ENCODE measurements at regions not wholly inside any gene's neighbourhood (a gene's known extent, or its start where the extent isn't known, plus 50 kb on each side); places are given as distances from the start of the nearest gene placed in this dataset.
A peak's percentile ranks its signal among the peaks of the same experiment; 100 is the strongest.
"Not testable (repeated sequence)": the region's sequence is repeated elsewhere in the genome, so short reads cannot be mapped to it uniquely, and the experiment has no call there.

DNA sequence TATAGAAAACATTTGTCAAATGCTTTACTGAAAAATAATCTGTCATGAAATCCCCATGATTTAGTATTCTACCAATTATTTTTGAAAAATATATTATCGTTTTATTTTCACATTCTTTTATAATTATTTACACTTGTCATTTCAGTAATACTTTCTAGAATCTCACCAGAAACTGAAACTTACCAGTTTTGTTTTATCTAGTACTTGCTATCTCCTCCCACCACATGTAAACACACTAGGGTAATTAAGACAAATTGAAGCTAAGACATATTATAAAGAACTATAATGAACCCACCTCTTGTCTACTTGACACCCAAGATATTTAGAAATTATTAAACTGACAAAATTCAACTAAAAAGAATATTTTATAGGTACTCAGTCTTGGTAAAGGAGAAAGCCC lies 51.5 kb upstream of the GRM3 start:
- no peak for DNase-seq

DNA sequence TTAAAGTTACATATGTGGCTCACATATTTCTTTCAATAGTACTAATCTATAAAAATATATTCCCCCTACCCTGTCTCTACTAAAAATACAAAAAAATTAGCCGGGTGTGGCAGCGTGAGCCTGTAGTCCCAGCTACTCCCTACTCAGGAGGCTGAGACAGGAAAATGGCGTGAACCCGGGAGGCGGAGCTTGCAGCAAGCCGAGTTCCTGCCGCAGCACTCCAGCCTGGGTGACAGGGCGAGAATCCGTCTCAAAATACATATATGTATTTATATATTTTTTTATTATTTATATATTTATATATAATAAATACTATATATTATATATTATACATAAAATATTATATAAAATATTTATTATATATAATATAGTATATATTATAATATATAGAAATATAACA lies 69.7 kb upstream of the GRM3 start:
- no peak for DNase-seq

GRCh38 chr7:86558680-86559501 lies 84.8 kb upstream of the GRM3 start:
- DNase-seq: no peak

DNA sequence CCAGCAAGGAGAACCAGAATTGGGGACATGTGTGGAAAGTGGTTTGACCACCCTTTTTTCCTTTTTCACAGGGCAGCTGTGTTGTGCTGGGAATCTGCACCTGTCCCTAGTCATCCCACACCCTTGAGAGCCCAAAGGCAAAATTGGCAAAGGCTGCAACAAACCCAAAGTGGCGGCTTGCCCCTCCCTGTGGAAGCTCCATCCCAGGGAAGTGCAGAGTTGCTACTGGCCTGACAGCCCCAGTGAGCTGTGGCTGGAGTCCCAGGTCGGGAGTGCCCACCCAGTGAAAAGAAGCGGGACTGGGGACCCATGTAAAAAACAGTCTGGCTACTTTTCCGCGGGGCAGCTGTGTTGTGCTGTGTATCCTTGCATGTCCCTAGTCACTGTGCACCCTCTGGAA lies 109.1 kb upstream of the GRM3 start:
- no peak for DNase-seq

GRCh38 chr7:86504229-86504628 lies 139.5 kb upstream of the GRM3 start:
- DNase-seq: no peak

DNA sequence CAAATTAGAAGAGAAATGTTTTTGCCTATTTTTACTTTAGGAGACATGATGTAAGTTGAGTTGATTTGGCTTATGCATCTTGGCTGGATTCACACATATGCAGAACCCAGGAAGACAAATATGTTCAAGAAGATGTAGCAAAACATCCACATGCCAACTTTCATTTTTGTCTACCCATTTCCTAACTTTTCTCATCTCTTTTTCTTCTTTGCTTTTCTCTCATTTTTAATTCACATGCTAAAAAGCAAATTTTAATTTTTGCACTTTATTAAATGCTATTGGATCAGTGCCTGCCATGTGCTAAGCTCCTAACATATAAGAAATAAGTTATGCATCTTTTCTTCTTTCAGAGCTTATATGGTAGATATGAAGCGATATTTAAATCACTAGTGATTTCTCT lies 143.7 kb upstream of the GRM3 start:
- no peak for DNase-seq

DNA sequence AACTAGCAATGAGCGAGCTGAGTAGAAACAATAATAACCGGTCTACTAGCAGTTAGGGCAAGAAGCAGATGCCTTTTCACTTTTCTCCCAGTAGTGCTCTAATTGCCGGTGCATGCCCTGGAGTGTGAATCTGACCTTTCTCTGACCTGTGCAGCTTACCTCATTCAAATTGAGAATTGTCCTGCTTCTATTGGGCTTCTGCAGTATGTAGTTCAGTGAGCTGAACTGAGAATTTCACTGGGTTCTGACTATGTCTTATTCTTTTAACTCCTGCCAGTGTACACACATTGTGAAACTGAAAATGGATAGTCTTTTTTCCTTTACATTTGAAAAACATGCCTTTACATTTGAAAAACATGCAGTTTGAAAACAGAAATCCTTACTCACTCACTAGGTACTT lies 157.9 kb upstream of the GRM3 start:
- no peak for DNase-seq

DNA sequence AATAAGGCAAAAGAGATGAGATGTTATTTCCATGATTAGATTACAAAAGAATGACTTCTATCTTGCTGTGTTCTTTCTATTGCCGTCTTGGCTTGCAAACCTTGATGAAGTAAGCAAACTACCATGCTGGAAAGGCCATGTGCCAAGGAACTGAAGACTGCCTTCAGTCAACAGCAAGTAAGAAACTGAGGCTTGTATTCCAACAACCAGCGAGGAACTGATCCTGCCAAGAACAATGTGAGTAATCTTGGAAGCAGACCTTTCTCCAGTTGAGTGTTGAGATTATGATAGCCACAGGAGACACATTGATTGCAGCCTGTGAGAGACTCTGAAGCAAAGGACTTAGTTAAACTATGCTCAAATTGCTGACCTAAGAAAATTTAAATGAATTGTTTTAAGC lies 164.6 kb upstream of the GRM3 start:
- DNase-seq: no peak

GRCh38 chr7:86477343-86477935 lies 166.3 kb upstream of the GRM3 start:
- DNase-seq: no peak

DNA sequence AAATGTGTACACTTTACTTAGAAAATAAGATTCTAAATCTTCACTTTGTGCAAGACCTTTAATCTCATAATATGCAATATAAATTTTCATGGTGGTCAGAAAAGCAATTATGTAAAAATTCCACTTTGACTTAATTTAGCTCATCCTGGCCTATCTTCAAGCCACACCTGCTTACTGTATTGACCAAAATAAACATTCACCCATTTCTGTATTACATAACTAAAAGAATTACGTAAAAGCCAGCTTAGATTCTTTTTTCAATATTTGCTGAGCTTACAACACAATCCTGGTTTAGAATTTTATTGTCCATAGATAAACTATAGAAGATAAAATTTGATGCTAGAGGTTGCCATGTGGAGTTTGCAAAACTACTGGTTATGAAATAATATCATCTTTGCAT lies 172.9 kb upstream of the GRM3 start:
- DNase-seq: no peak

DNA sequence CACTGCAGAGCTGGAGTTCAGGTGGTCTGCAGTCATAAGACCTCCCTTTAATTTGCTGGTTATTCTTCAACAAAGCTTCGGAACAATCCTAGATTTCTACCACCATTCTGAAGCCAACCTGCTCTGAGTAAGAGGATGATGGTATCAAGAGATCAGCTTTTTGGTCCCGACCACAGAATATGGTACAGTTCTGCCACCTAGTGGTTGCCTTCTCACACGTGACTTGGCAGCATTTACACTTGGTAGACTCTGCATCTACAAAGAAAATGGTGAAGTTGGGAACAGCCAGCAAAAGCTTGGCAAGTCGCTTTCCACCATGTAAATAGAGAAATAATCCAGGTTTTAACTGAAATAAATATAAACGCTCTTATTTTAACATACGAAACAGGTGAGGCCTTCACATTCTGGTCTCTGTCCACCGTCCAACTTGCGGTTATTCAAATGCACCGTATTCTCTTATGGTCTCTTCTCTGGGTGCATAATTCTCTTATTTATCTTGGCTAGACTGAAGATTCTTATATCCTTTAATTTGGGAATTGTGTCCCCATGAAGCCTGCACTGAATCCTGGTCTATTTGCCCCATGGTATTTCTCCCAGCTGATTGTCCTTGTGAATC lies 173.9 kb upstream of the GRM3 start:
- peak; percentile 43 for DNase-seq

- no peak for DNase-seq
Measured at GRCh38 chr7:86454753-86455152, 189.0 kb upstream of the GRM3 start.

- DNase-seq: no peak
Measured at GRCh38 chr7:86453454-86453853, 190.3 kb upstream of the GRM3 start.

GRCh38 chr7:86448856-86449255 lies 194.9 kb upstream of the GRM3 start:
- DNase-seq: no peak

DNA sequence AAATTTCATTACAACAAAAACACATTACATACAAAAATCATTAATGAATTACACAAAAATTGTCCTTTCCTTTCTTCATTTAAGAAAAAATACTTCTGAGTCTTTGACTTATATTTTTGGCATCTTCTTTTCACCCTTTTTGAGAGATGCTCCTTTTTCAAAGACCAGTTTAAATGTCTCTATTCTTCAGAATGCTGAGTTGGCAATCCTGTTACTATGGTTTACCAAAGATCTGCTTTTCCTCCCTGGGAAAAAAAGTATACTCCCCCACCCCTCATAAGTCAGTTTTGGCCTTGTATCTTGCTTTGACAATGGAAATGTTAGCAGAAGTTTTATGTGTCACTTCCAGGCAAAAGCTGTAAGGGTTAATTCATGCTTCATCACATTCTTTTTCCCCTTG lies 198.4 kb upstream of the GRM3 start:
- DNase-seq: no peak

DNA sequence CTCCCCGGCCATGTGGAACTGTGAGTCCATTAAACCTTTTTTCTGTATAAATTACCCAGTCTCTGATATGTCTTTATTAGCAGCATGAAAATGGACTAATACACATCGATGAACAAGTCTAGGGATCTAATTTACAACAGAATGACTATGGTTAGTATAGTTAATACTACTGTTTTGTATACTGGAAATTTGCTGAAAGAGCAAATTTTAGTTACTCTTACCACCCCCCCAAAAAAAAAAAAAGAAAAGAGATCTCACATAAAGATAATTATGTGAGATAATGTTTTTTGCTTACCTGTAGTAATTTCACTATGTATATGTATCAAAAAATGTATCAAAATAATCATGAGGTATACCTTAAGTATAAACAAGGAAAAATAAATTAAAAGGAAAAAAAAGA lies 199.5 kb upstream of the GRM3 start:
- DNase-seq: no peak

GRCh38 chr7:86440420-86440819 lies 203.3 kb upstream of the GRM3 start:
- not testable (repeated sequence) for DNase-seq

DNA sequence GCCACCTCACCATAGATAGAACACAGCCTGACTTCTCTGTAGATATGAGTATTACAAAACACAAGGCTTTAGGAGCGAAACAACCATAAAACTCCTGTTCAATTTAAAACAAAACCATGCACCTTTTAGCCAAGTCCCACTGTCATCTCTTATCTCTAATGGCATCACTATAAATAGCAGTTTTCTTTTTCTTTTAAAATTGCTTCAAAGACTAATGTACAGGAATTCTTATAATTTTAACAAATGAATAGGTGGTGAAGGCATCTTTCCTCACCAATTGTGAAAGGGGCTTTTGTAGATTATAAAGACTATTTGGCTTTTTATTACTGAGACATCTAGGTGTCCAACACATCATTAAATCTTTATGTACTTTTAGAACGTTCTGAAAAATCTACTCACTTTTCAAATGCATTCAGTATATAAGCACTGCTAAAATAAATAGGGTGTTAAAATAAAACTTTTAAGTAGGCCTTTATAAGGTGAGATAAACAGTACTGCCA lies 205.7 kb upstream of the GRM3 start:
- no peak for DNase-seq

DNA sequence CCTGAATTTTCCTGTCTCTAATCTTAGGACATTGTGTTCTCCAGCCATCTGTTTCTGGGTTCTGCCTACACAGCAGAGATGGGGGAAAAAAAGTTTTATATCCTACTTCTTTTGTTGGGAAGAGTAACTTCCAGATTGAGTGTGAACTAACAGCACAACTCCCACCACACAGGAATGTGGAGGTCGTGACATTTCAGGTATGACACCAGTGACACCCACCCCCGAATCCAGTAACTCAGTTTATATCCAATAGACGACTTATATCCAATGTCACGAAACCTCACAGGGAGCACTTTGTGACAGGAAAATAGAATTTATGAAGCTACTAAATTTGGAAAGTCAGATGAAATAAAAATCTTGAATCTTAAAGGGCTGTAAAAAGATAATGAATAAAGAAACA lies 211.9 kb upstream of the GRM3 start:
- no peak for DNase-seq

DNA sequence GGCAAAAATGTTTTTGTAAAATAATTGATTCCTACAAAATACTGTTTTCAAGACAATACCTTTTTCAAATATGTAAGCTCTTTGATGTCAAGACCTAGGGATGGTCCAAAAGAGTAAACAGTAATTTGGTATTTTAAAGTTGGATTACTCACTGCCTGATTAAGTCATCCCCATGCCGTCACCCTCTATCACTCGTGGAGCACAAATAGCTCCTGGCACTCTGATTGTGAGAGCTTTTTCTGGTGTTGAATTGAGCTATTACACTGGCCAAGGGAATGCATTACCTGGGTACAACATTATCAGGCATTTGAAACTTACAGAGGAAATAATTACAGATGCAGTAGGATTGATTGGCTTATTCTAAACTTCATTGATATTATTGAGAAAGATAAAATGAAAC lies 231.9 kb upstream of the GRM3 start:
- DNase-seq: no peak

- DNase-seq: no peak
Measured at GRCh38 chr7:86407291-86407690, 236.4 kb upstream of the GRM3 start.

DNA sequence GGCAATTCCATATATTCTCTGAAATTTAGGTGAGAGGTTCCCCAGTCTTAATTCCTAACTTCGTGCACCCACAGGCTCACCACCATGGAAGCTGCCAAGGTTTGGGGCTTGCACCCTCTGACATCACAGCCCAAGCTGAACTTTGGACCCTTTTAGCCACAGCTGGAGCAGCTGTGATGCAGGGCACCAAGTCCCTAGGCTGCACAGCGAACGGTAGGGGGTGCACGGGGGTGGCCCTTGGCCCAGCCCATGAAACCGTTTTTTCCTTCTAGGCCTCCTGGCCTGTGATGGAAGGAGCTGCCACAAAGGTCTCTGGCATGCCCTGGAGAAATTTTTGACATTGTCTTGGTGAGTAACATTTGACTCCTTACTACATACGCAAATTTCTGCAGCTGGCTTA lies 251.9 kb upstream of the GRM3 start:
- DNase-seq: no peak

- DNase-seq: not testable (repeated sequence)
Measured at GRCh38 chr7:86375602-86376001, 268.1 kb upstream of the GRM3 start.

DNA sequence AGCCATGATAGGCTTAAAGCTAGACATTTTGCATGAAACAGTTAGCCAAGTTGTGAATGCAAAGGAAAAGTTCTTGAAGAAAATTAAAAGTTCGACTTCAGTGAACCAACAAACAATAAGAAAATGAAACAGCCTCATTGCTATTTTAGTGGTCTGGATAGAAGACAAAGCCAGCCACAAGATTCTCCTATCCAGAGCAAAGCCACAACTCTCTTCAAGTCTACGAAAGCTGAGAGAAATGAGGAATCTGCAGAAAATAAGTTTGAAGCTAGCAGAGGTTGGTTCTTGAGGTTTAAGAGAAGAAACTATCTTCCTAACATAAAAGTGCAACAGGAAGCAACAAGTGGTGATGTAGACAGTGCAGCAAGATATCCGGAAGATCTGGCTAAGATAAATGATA lies 271.4 kb upstream of the GRM3 start:
- no peak for DNase-seq

Data from NK-92 treated with Interleukin-12 subunit alpha and Interleukin-12 subunit beta, amount 100 ng/mL, for 24 hours (cell line).